ENCODE measurements at regions not wholly inside any gene's neighbourhood (a gene's known extent, or its start where the extent isn't known, plus 50 kb on each side); places are given as distances from the start of the nearest gene placed in this dataset.

- ATAC-seq (no peak), DNase-seq (no peak)
- Histone ChIP-seq H3K9me3 (no peaks in the 10 kb centered on the region), H3K27ac (no peak overlapping the region), H3K27me3 (no peaks in the 10 kb centered on the region), H3K4me1 (no peaks in the 10 kb centered on the region), H3K36me3 (no peaks in the 10 kb centered on the region), H3K4me3 (no peak overlapping the region)
- TF ChIP-seq POLR2A (IDR thresholded peaks at IDR 0.05) (no peak), CTCF (IDR thresholded peaks at IDR 0.05 in 4 of 5, conservative IDR thresholded peaks at IDR 0.05 in 1 of 5) (no peak)
- intact Hi-C loops (cut with DNase I; ENCODE audit: low total_unique reads) (no loop called here), in situ Hi-C loops (cut with MboI; ENCODE audit: low sequenced_read_pairs in 4 of 4) (no loop called here)
Measured at GRCh38 chr13:62065016-62065415, 649.4 kb upstream of the PCDH20 start.

GRCh38 chr13:62061751-62062150 is 646.1 kb upstream of the PCDH20 start:
- no peak for ATAC-seq
- Histone ChIP-seq H3K36me3 (no peaks in the 10 kb centered on the region), H3K4me3 (no peak overlapping the region), H3K27ac (no peak overlapping the region), H3K27me3 (no peaks in the 10 kb centered on the region), H3K4me1 (no peaks in the 10 kb centered on the region), H3K9me3 (no peaks in the 10 kb centered on the region)
- intact Hi-C loops (cut with DNase I; ENCODE audit: low total_unique reads) (no loop called here), in situ Hi-C loops (cut with MboI; ENCODE audit: low sequenced_read_pairs in 4 of 4) (no loop called here)
- no peak for DNase-seq
- TF ChIP-seq CTCF (IDR thresholded peaks at IDR 0.05 in 4 of 5, conservative IDR thresholded peaks at IDR 0.05 in 1 of 5), result no peak
- TF ChIP-seq POLR2A (IDR thresholded peaks at IDR 0.05), result no peak

- intact Hi-C loops (cut with DNase I; ENCODE audit: low total_unique reads), result no loop called here
- H3K27me3 ChIP-seq, result no peaks in the 10 kb centered on the region
- H3K4me3 ChIP-seq, result no peak overlapping the region
- DNase-seq (no peak), ATAC-seq (no peak)
- no peak overlapping the region for H3K27ac ChIP-seq
- no peaks in the 10 kb centered on the region for H3K9me3 ChIP-seq
- TF ChIP-seq CTCF (IDR thresholded peaks at IDR 0.05 in 4 of 5, conservative IDR thresholded peaks at IDR 0.05 in 1 of 5) (no peak), POLR2A (IDR thresholded peaks at IDR 0.05) (no peak)
- no peaks in the 10 kb centered on the region for H3K4me1 ChIP-seq
- in situ Hi-C loops (cut with MboI; ENCODE audit: low sequenced_read_pairs in 4 of 4), result no loop called here
- no peaks in the 10 kb centered on the region for H3K36me3 ChIP-seq
Measured at GRCh38 chr13:62060570-62060969, 644.9 kb upstream of the PCDH20 start.

- H3K27ac ChIP-seq, result no peak overlapping the region
- DNase-seq (no peak), ATAC-seq (no peak)
- no peaks in the 10 kb centered on the region for H3K27me3 ChIP-seq
- in situ Hi-C loops (cut with MboI; ENCODE audit: low sequenced_read_pairs in 4 of 4) (no loop called here), intact Hi-C loops (cut with DNase I; ENCODE audit: low total_unique reads) (no loop called here)
- H3K4me3 ChIP-seq, result no peak overlapping the region
- H3K9me3 ChIP-seq, result no peaks in the 10 kb centered on the region
- no peaks in the 10 kb centered on the region for H3K4me1 ChIP-seq
- no peaks in the 10 kb centered on the region for H3K36me3 ChIP-seq
- TF ChIP-seq CTCF (IDR thresholded peaks at IDR 0.05 in 4 of 5, conservative IDR thresholded peaks at IDR 0.05 in 1 of 5) (no peak), POLR2A (IDR thresholded peaks at IDR 0.05) (no peak)
Measured at GRCh38 chr13:62057286-62057685, 641.6 kb upstream of the PCDH20 start.

- Histone ChIP-seq H3K9me3 (no peaks in the 10 kb centered on the region), H3K27ac (no peak overlapping the region), H3K27me3 (no peaks in the 10 kb centered on the region), H3K4me3 (no peak overlapping the region), H3K36me3 (no peaks in the 10 kb centered on the region), H3K4me1 (no peaks in the 10 kb centered on the region)
- intact Hi-C loops (cut with DNase I; ENCODE audit: low total_unique reads) (no loop called here), in situ Hi-C loops (cut with MboI; ENCODE audit: low sequenced_read_pairs in 4 of 4) (no loop called here)
- no peak for DNase-seq
- no peak for ATAC-seq
- no peak for TF ChIP-seq CTCF (IDR thresholded peaks at IDR 0.05 in 4 of 5, conservative IDR thresholded peaks at IDR 0.05 in 1 of 5)
- TF ChIP-seq POLR2A (IDR thresholded peaks at IDR 0.05), result no peak
Measured at GRCh38 chr13:62049992-62050391, 634.3 kb upstream of the PCDH20 start.

Measured in gastrocnemius medialis (tissue), 4 donors.